A673 (cell line): ENCODE measurements at regions not wholly inside any gene's neighbourhood (a gene's known extent, or its start where the extent isn't known, plus 50 kb on each side); places are given as distances from the start of the nearest gene placed in this dataset.

Source experiments
- EZH2 ChIP-seq: fragments of 200-600 bp; sonication (generic); IDR thresholded peaks from 2 replicates; pipeline ENCODE4 v1.6.1; 2017; ENCODE audit warnings: borderline replicate concordance, low read depth, mild to moderate bottlenecking, mixed read lengths, antibody characterized with exemption, low read length; ENCODE audit not compliant: poor library complexity, severe bottlenecking
- TF ChIP-seq, protein P1 (sequence below): fragments of 300-800, 200-600 bp; sonication (generic); conservative IDR thresholded peaks from 2 replicates; pipeline ENCODE4 v1.5.1; 2017; ENCODE audit warnings: low read depth, mild to moderate bottlenecking, antibody characterized with exemption, low read length, moderate library complexity, mixed read lengths

DNA sequence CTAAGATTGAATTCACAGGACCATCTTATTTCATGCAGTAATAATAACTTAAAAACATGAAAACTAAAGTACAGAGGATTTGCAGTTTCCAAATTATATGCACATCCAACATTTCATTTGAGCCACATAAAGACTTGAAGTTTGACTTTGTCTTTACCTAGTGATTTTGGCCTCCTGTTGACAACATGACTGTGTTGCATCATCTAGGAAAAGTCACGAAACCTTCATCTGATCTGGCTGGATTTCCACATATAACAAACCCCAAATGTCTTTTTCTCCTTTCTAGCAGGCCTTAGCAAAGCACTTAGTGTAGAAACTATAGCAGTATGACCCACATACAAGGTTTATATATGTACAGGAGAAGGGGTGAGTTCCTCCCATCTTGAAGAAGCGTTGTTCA lies 406.5 kb upstream of the CDH5 start:
- TF ChIP-seq EZH2, result no peak
- TF ChIP-seq, protein P1, sequence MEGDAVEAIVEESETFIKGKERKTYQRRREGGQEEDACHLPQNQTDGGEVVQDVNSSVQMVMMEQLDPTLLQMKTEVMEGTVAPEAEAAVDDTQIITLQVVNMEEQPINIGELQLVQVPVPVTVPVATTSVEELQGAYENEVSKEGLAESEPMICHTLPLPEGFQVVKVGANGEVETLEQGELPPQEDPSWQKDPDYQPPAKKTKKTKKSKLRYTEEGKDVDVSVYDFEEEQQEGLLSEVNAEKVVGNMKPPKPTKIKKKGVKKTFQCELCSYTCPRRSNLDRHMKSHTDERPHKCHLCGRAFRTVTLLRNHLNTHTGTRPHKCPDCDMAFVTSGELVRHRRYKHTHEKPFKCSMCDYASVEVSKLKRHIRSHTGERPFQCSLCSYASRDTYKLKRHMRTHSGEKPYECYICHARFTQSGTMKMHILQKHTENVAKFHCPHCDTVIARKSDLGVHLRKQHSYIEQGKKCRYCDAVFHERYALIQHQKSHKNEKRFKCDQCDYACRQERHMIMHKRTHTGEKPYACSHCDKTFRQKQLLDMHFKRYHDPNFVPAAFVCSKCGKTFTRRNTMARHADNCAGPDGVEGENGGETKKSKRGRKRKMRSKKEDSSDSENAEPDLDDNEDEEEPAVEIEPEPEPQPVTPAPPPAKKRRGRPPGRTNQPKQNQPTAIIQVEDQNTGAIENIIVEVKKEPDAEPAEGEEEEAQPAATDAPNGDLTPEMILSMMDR, result no peak
